ENCODE measurements at regions not wholly inside any gene's neighbourhood (a gene's known extent, or its start where the extent isn't known, plus 50 kb on each side); places are given as distances from the start of the nearest gene placed in this dataset.

DNA sequence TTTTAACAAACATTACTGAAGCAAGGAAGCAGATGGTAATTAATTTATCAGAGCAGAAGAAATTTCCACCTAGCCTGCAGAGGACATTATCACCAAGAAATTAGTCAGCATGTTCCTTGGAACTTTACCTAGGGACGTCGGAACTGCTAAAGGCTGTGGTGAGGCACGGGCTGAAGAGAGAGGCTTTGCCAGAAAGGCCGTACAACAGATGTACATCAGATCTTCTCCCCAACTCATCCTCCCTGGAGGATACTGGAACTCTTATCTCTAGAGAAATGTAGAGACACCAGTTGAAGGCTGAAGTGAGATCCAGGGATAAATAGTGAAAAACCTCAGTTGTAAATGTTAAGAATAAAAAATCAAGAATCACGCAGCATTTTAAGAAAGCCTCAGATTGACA is 257.1 kb downstream of the SAMD5 start:
- TF ChIP-seq, protein P1, sequence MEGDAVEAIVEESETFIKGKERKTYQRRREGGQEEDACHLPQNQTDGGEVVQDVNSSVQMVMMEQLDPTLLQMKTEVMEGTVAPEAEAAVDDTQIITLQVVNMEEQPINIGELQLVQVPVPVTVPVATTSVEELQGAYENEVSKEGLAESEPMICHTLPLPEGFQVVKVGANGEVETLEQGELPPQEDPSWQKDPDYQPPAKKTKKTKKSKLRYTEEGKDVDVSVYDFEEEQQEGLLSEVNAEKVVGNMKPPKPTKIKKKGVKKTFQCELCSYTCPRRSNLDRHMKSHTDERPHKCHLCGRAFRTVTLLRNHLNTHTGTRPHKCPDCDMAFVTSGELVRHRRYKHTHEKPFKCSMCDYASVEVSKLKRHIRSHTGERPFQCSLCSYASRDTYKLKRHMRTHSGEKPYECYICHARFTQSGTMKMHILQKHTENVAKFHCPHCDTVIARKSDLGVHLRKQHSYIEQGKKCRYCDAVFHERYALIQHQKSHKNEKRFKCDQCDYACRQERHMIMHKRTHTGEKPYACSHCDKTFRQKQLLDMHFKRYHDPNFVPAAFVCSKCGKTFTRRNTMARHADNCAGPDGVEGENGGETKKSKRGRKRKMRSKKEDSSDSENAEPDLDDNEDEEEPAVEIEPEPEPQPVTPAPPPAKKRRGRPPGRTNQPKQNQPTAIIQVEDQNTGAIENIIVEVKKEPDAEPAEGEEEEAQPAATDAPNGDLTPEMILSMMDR (IDR thresholded peaks at IDR 0.05; ENCODE audit: control extremely low read depth in 1 of 3, insufficient read depth in 1 of 3, low read depth in 1 of 3, low read length in 3 of 3), result no peak
- no peak for TF ChIP-seq EGR1 (IDR thresholded peaks at IDR 0.05; ENCODE audit: borderline replicate concordance, low read depth, low read length)
- no peak for TF ChIP-seq RAD21 (IDR thresholded peaks at IDR 0.05 in 1 of 2, conservative IDR thresholded peaks at IDR 0.05 in 1 of 2; ENCODE audit: low read depth in 2 of 2, low read length in 2 of 2)

Measured in H1 (cell line).